ENCODE measurements at regions not wholly inside any gene's neighbourhood (a gene's known extent, or its start where the extent isn't known, plus 50 kb on each side); places are given as distances from the start of the nearest gene placed in this dataset.

- FAIRE-seq = no peak
- in situ Hi-C loops (cut with HindIII; ENCODE audit: extremely low pct_ligation_motif_present, low pct_unique_long_range_greater_than_20kb) = no loop called here
- CTCF ChIA-PET (ENCODE audit: low intra/inter-chr PET ratio, low total read pairs) = no interaction called here
These were observed 772.2 kb downstream of the TRIB2 start for GRCh38 chr2:13488965-13489364.

DNA sequence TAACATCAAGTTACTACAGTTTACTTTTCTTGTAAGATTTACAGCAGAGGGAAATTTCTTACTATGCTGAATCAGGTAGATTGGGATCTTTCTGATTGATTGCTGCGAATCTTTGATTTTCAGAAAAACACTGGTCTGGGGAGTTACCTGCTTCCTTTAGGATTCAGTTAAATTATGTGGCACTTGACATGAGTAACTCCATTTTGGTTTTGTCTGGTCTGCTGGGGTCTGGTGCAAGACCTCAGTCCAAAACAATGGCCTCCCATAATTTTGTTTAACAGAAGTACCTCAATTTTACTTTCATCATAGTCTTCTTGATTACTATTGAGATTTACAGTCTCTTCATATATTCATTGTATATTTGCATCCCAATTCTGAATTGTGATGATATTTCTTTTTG is 775.5 kb downstream of the TRIB2 start:
- no peak overlapping the region for H3K27ac ChIP-seq (ENCODE audit: extremely low read length, insufficient read depth, low read length)
- no peak for DNase-seq (ENCODE audit: low spot score)
- TF ChIP-seq ATM (IDR thresholded peaks at IDR 0.05; ENCODE audit: borderline replicate concordance) (no peak), NR2F2 (IDR thresholded peaks at IDR 0.05; ENCODE audit: borderline replicate concordance, low read depth) (no peak), REPIN1 (CRISPR knock-in tag; IDR thresholded peaks at IDR 0.05; ENCODE audit: borderline replicate concordance, low read depth) (no peak), ZNF589 (CRISPR knock-in tag; conservative IDR thresholded peaks at IDR 0.05) (no peak), ZNF367 (CRISPR knock-in tag; IDR thresholded peaks at IDR 0.05; ENCODE audit: borderline replicate concordance) (no peak), SIN3B (IDR thresholded peaks at IDR 0.05; ENCODE audit: low read length) (no peak), ZFP1 (CRISPR knock-in tag; IDR thresholded peaks at IDR 0.05) (no peak), FOXO1 (CRISPR knock-in tag; IDR thresholded peaks at IDR 0.05) (no peak), NFAT5 (CRISPR knock-in tag; IDR thresholded peaks at IDR 0.05) (no peak), ZNF251 (CRISPR knock-in tag; IDR thresholded peaks at IDR 0.05) (no peak), ZNF225 (CRISPR knock-in tag; IDR thresholded peaks at IDR 0.05) (no peak), ZNF670 (CRISPR knock-in tag; IDR thresholded peaks at IDR 0.05; ENCODE audit: borderline replicate concordance) (no peak), ZNF7 (CRISPR knock-in tag; IDR thresholded peaks at IDR 0.05) (no peak), SAP130 (CRISPR knock-in tag; IDR thresholded peaks at IDR 0.05; ENCODE audit: low read depth) (no peak)
- TF ChIP-seq, protein P1, sequence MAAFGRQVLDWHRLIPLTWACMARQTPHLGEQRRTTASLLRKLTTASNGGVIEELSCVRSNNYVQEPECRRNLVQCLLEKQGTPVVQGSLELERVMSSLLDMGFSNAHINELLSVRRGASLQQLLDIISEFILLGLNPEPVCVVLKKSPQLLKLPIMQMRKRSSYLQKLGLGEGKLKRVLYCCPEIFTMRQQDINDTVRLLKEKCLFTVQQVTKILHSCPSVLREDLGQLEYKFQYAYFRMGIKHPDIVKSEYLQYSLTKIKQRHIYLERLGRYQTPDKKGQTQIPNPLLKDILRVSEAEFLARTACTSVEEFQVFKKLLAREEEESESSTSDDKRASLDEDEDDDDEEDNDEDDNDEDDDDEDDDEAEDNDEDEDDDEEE (CRISPR knock-in tag; IDR thresholded peaks at IDR 0.05) = no peak

More at GRCh38 chr2:13488965-13489364, 772.2 kb downstream of the TRIB2 start:
- Histone ChIP-seq H4K20me1 (ENCODE audit: insufficient read depth, low read length) (no peaks in the 10 kb centered on the region), H3K4me2 (ENCODE audit: low read depth, low read length) (no peak overlapping the region), H2AFZ (ENCODE audit: low read length) (no peak overlapping the region), H3K27me3 (ENCODE audit: control insufficient read depth in 1 of 2, insufficient read depth in 2 of 2, low read length in 2 of 2) (no peaks in the 10 kb centered on the region), H3K9ac (ENCODE audit: insufficient read depth, low read depth, low read length) (no peak overlapping the region), H3K9me3 (ENCODE audit: low read length) (peaks cover 71% of the 10 kb centered on the region), H3K4me1 (ENCODE audit: insufficient read depth, low read length) (no peaks in the 10 kb centered on the region), H3K27ac (ENCODE audit: extremely low read length, insufficient read depth, low read length) (no peak overlapping the region), H3K4me3 (replicated peaks in 1 of 3; ENCODE audit: insufficient read depth in 1 of 3, low read depth in 2 of 3, low read length in 3 of 3) (no peak overlapping the region), H3K79me2 (ENCODE audit: insufficient read depth, low read length) (no peaks in the 10 kb centered on the region), H3K36me3 (replicated peaks in 1 of 2; ENCODE audit: control insufficient read depth in 1 of 2, insufficient read depth in 2 of 2, low read length in 2 of 2) (no peaks in the 10 kb centered on the region)
- POLR2A ChIA-PET = no interaction called here
- TF ChIP-seq ATF7 (IDR thresholded peaks at IDR 0.05) (peak; percentile 91), ATF7 (CRISPR knock-in tag; IDR thresholded peaks at IDR 0.05) (no peak), CREB1 (IDR thresholded peaks at IDR 0.05) (peak; percentile 64; the same call in 1 of the 2 replicates), CREB1 (CRISPR knock-in tag; IDR thresholded peaks at IDR 0.05) (no peak), ZNF382 (CRISPR knock-in tag; IDR thresholded peaks at IDR 0.05; ENCODE audit: borderline replicate concordance) (no peak)
- WGBS (ENCODE audit: low lambda C conversion rate) = 70% methylated on average over 1 of the region's 1 CpG
- ATAC-seq (no peak), DNase-seq (ENCODE audit: low spot score) (no peak)
- BruUV-seq (replicated peaks) = no TSS peak
- intact Hi-C loops (cut with micrococcal nuclease; ENCODE audit: unreplicated experiment) = no loop called here

More for the DNA sequence above, 775.5 kb downstream of the TRIB2 start:
- FAIRE-seq (no peak), ATAC-seq (no peak)
- Histone ChIP-seq H3K27me3 (ENCODE audit: control insufficient read depth in 1 of 2, insufficient read depth in 2 of 2, low read length in 2 of 2) (no peaks in the 10 kb centered on the region), H3K9me3 (ENCODE audit: low read length) (peaks cover 77% of the 10 kb centered on the region), H3K4me2 (ENCODE audit: low read depth, low read length) (no peak overlapping the region), H2AFZ (ENCODE audit: low read length) (no peak overlapping the region), H3K36me3 (replicated peaks in 1 of 2; ENCODE audit: control insufficient read depth in 1 of 2, insufficient read depth in 2 of 2, low read length in 2 of 2) (no peaks in the 10 kb centered on the region), H3K4me1 (ENCODE audit: insufficient read depth, low read length) (no peaks in the 10 kb centered on the region), H3K9ac (ENCODE audit: insufficient read depth, low read depth, low read length) (no peak overlapping the region), H3K4me3 (replicated peaks in 1 of 3; ENCODE audit: insufficient read depth in 1 of 3, low read depth in 2 of 3, low read length in 3 of 3) (no peak overlapping the region), H4K20me1 (ENCODE audit: insufficient read depth, low read length) (no peaks in the 10 kb centered on the region), H3K79me2 (ENCODE audit: insufficient read depth, low read length) (no peaks in the 10 kb centered on the region)
- POLR2A ChIA-PET = no interaction called here
- intact Hi-C loops (cut with micrococcal nuclease; ENCODE audit: unreplicated experiment) = no loop called here
- 30% methylated on average over 1 of the region's 1 CpG for WGBS (ENCODE audit: low lambda C conversion rate)
- CTCF ChIA-PET (ENCODE audit: low intra/inter-chr PET ratio, low total read pairs) = no interaction called here
- in situ Hi-C loops (cut with HindIII; ENCODE audit: extremely low pct_ligation_motif_present, low pct_unique_long_range_greater_than_20kb) = no loop called here
- BruUV-seq (replicated peaks) = no TSS peak

Measured in HepG2 (cell line).